Esophagus squamous epithelium (tissue), 5 donors: ENCODE measurements at regions not wholly inside any gene's neighbourhood (a gene's known extent, or its start where the extent isn't known, plus 50 kb on each side); places are given as distances from the start of the nearest gene placed in this dataset.
"Not testable (repeated sequence)": the region's sequence is repeated elsewhere in the genome, so short reads cannot be mapped to it uniquely, and the experiment has no call there.

Source experiments
- DNase-seq: peaks from one replicate; lab custom pipeline; 2025; lab: John Stamatoyannopoulos, UW
- H3K27ac ChIP-seq, 4 donors: fragments of 200-600 bp; sonication (generic); one replicate each; pipeline ENCODE4 v1.5.1; 2016 to 2019; ENCODE audit warnings: mild to moderate bottlenecking in 1 of 4
- H3K27me3 ChIP-seq, 4 donors: fragments of 200-600 bp; sonication (generic); 1 replicate in 3 of 4; 2 replicates in 1 of 4; pipeline versions ENCODE4 v1.5.1 to v1.6.0; 2017 to 2021; ENCODE audit warnings: antibody characterized with exemption in 1 of 4
- H3K36me3 ChIP-seq, 3 donors: fragments of 200-600 bp; sonication (generic); one replicate each; pipeline ENCODE4 v1.5.1; 2016 to 2019
- H3K4me1 ChIP-seq, 3 donors: fragments of 200-600 bp; sonication (generic); one replicate each; pipeline ENCODE4 v1.5.1; 2017 to 2019
- H3K4me3 ChIP-seq, 4 donors: fragments of 200-600 bp; sonication (generic); 1 replicate in 3 of 4; 2 replicates in 1 of 4; pipeline ENCODE4 v1.5.1; 2016 to 2019; ENCODE audit warnings: mild to moderate bottlenecking in 2 of 4, moderate library complexity in 1 of 4
- H3K9me3 ChIP-seq, 3 donors: fragments of 200-600 bp; sonication (generic); one replicate each; pipeline ENCODE4 v1.5.1; 2016 to 2019
- POLR2A ChIP-seq, 4 donors: fragments of 450-650 bp; IDR thresholded peaks; one replicate each; pipeline ENCODE4 v1.6.1; 2017; ENCODE audit warnings: antibody characterized with exemption in 4 of 4, mild to moderate bottlenecking in 4 of 4, moderate library complexity in 3 of 4
- WGBS, 2 donors: methylation state at CpG; one replicate each; pipeline ENCODE4 v1.1.5; 2018; 5-methylcytosine and 5-hydroxymethylcytosine counted together
- intact Hi-C: fragments of 100-400 bp; cut with DNase I; formaldehyde crosslinking; loops from one replicate; pipeline ENCODE4 v1.15.0; 2022
- TF ChIP-seq, protein P1 (sequence below), 6 experiments: fragments of 450-650 bp in 4 of 6; fragments of 200-600 bp in 2 of 6; sonication (generic) in 2 of 6; IDR thresholded peaks; one replicate each; pipeline ENCODE4 v1.5.1; 2016 to 2019; ENCODE audit warnings: antibody characterized with exemption in 6 of 6, mild to moderate bottlenecking in 4 of 6, moderate library complexity in 4 of 6
- donor health status: DM: yes; HTN: yes; CAD: no.

GRCh38 chr11:87894961-87895360 is 280.3 kb downstream of the RAB38 start:
- no peak for DNase-seq
- WGBS, 2 donors = 45 to 46% methylated on average over 1 of the region's 1 CpG

GRCh38 chr11:87892291-87892690 is 283.0 kb downstream of the RAB38 start:
- Histone ChIP-seq H3K36me3 (no peaks in the 10 kb centered on the region), H3K4me3 (no peak overlapping the region), H3K27ac (no peak overlapping the region), H3K27me3 (no peaks in the 10 kb centered on the region), H3K9me3 (no peaks in the 10 kb centered on the region), H3K4me1 (no peaks in the 10 kb centered on the region)
- DNase-seq = no peak
- intact Hi-C loops = no loop called here
- WGBS, 2 donors = 89 to 92% methylated on average over 1 of the region's 1 CpG
- no peak for TF ChIP-seq POLR2A (IDR thresholded peaks at IDR 0.05)
- TF ChIP-seq, protein P1, sequence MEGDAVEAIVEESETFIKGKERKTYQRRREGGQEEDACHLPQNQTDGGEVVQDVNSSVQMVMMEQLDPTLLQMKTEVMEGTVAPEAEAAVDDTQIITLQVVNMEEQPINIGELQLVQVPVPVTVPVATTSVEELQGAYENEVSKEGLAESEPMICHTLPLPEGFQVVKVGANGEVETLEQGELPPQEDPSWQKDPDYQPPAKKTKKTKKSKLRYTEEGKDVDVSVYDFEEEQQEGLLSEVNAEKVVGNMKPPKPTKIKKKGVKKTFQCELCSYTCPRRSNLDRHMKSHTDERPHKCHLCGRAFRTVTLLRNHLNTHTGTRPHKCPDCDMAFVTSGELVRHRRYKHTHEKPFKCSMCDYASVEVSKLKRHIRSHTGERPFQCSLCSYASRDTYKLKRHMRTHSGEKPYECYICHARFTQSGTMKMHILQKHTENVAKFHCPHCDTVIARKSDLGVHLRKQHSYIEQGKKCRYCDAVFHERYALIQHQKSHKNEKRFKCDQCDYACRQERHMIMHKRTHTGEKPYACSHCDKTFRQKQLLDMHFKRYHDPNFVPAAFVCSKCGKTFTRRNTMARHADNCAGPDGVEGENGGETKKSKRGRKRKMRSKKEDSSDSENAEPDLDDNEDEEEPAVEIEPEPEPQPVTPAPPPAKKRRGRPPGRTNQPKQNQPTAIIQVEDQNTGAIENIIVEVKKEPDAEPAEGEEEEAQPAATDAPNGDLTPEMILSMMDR (IDR thresholded peaks at IDR 0.05) = no peak

More at GRCh38 chr11:87894961-87895360, 280.3 kb downstream of the RAB38 start:
- Histone ChIP-seq H3K9me3 (no peaks in the 10 kb centered on the region), H3K4me3 (no peak overlapping the region), H3K4me1 (no peaks in the 10 kb centered on the region), H3K27me3 (no peaks in the 10 kb centered on the region), H3K27ac (no peak overlapping the region), H3K36me3 (no peaks in the 10 kb centered on the region)
- intact Hi-C loops = no loop called here
- TF ChIP-seq POLR2A (IDR thresholded peaks at IDR 0.05) = no peak
- TF ChIP-seq, protein P1 (IDR thresholded peaks at IDR 0.05) = no peak

DNA sequence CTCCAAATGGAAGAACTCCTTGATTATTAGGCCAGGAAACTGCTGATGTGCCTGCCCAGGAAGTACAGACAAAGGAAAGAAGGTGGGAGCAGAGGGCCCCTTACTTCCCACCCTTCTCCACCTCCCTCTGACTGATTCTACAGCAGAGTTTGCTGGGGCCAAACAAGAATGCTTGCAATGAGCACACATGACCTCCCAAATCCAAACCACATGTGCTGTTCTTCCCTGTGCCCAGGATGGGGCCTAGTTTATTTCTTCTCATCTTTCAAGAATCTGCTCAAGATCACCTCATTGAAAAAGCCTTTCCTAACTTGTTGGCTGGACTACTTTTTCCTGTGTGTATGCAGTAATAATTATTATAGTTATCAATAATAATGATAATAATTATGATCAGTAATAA is 286.1 kb downstream of the RAB38 start:
- intact Hi-C loops = no loop called here
- no peaks in the 10 kb centered on the region for H3K36me3 ChIP-seq
- no peaks in the 10 kb centered on the region for H3K9me3 ChIP-seq
- H3K4me3 ChIP-seq = no peak overlapping the region
- no peaks in the 10 kb centered on the region for H3K27me3 ChIP-seq
- DNase-seq = no peak
- H3K27ac ChIP-seq = no peak overlapping the region
- TF ChIP-seq, protein P1 (IDR thresholded peaks at IDR 0.05) = no peak
- TF ChIP-seq POLR2A (IDR thresholded peaks at IDR 0.05) = no peak
- no peaks in the 10 kb centered on the region for H3K4me1 ChIP-seq

DNA sequence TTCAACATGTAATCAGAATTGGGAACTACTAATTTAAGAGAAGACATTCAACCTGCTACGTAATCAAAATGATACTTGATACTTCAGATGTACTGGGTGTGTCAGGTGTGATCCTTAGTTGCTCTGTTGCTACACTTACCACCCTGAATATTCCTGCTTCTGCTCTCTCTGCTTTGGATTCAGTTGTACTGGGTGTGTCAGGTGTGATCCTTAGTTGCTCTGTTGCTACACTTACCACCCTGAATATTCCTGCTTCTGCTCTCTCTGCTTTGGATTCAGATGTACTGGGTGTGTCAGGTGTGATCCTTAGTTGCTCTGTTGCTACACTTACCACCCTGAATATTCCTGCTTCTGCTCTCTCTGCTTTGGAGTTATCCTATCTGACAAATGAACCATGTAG is 290.2 kb downstream of the RAB38 start:
- H3K36me3 ChIP-seq, H3K27ac ChIP-seq, H3K9me3 ChIP-seq, H3K4me1 ChIP-seq, DNase-seq, H3K27me3 ChIP-seq, H3K4me3 ChIP-seq, intact Hi-C loops: not testable (repeated sequence)
- 43 to 93% methylated on average over 1 of the region's 1 CpG for WGBS, 2 donors

DNA sequence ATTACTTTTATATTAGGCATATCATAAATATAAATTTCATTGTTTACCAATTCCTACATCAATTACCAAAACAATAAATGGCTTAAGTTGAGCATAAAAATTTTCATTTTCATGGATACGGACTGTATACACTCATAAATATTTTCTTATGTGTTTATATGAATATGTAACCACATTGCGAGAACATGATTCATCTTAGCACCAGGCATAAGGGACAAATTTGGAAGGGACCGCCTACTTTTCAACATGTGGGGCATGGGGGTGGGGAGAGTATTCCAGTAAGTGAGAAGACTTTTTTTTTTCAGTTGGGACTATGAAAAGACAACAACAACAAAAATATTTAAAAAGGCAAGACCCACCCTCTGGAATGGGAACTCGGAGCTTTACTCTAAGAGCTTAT is 296.1 kb downstream of the RAB38 start:
- Histone ChIP-seq H3K4me3 (no peak overlapping the region), H3K27ac (no peak overlapping the region), H3K4me1 (no peaks in the 10 kb centered on the region), H3K36me3 (no peaks in the 10 kb centered on the region), H3K9me3 (no peaks in the 10 kb centered on the region), H3K27me3 (no peaks in the 10 kb centered on the region)
- no peak for DNase-seq
- WGBS, 2 donors = 58 to 65% methylated on average over 4 of the region's 4 CpGs
- TF ChIP-seq POLR2A (IDR thresholded peaks at IDR 0.05) = no peak
- TF ChIP-seq, protein P1 (IDR thresholded peaks at IDR 0.05) = no peak
- intact Hi-C loops = no loop called here

- no peaks in the 10 kb centered on the region for H3K27me3 ChIP-seq
- DNase-seq = no peak
- intact Hi-C loops = no loop called here
These were observed 296.8 kb downstream of the RAB38 start for GRCh38 chr11:87878373-87878825.

More at GRCh38 chr11:87878373-87878825, 296.8 kb downstream of the RAB38 start:
- Histone ChIP-seq H3K4me1 (no peaks in the 10 kb centered on the region), H3K9me3 (no peaks in the 10 kb centered on the region), H3K4me3 (no peak overlapping the region), H3K27ac (no peak overlapping the region), H3K36me3 (no peaks in the 10 kb centered on the region)
- WGBS, 2 donors = 28 to 37% methylated on average over 2 of the region's 2 CpGs
- TF ChIP-seq, protein P1 (IDR thresholded peaks at IDR 0.05) = peak in 2 of 6 experiments; percentile 16 to 53
- TF ChIP-seq POLR2A (IDR thresholded peaks at IDR 0.05) = no peak
